Sigmoid colon (tissue), 4 donors: ENCODE measurements at regions not wholly inside any gene's neighbourhood (a gene's known extent, or its start where the extent isn't known, plus 50 kb on each side); places are given as distances from the start of the nearest gene placed in this dataset.

Experiments used
- CTCF ChIP-seq, 4 experiments: fragments of 450-650 bp in 3 of 4; fragments of 200-600 bp in 1 of 4; IDR thresholded peaks; one replicate each; pipeline ENCODE4 v1.5.1; 2016 to 2019; ENCODE audit warnings: antibody characterized with exemption in 4 of 4, mild to moderate bottlenecking in 3 of 4, moderate library complexity in 2 of 4
- EP300 ChIP-seq, 4 donors: sonication (generic); formaldehyde crosslinking; IDR thresholded peaks; one replicate each; pipeline ENCODE4 v1.6.1; 2017; ENCODE audit warnings: antibody characterized with exemption in 4 of 4
- POLR2A ChIP-seq, 2 donors: fragments of 450-650 bp; IDR thresholded peaks; one replicate each; pipeline ENCODE4 v1.6.1; 2016; ENCODE audit warnings: antibody characterized with exemption in 2 of 2, mild to moderate bottlenecking in 2 of 2, moderate library complexity in 2 of 2
- POLR2AphosphoS5 ChIP-seq, 4 donors: sonication (generic); formaldehyde crosslinking; IDR thresholded peaks; one replicate each; pipeline ENCODE4 v1.6.1; 2017; ENCODE audit warnings: antibody characterized with exemption in 4 of 4

DNA sequence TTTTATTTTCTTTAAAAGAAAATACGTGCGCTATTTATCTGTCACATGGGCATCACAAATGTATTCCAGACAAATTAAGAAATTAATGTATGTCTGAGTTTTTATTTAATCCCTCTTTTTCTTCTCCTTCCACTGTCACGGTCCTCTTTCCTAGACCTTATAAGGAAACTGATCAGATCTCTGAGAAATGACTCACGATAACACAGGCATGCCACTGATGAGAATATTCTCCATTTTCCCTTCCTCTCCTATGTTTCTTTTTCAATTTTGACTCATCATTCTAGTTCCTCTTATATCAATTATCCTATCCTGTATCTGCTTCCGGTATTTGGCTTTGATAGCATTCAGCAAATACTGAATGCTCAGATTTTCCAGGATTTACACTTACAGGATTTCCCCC, 121.8 kb downstream of the DSC3 start:
- TF ChIP-seq CTCF (IDR thresholded peaks at IDR 0.05) (no peak), EP300 (IDR thresholded peaks at IDR 0.05) (no peak), POLR2A (IDR thresholded peaks at IDR 0.05) (no peak), POLR2AphosphoS5 (IDR thresholded peaks at IDR 0.05) (no peak)
